Fibroblast of lung (primary cell): ENCODE measurements at regions not wholly inside any gene's neighbourhood (a gene's known extent, or its start where the extent isn't known, plus 50 kb on each side); places are given as distances from the start of the nearest gene placed in this dataset.

Source experiments
- DNase-seq, 2 donors: peaks; one replicate each; pipeline versions ENCODE4 v3.0.0 to v3.0.0-alpha.2; 2010; ENCODE audit warnings: low read depth in 2 of 2
- H2AFZ ChIP-seq: 2 replicates; pipeline ENCODE4 v1.5.1; 2012; ENCODE audit warnings: low read length, control low read depth, inconsistent platforms
- H3K27ac ChIP-seq: 2 replicates; pipeline ENCODE4 v1.5.1; 2011; ENCODE audit warnings: low read length, control low read depth; ENCODE audit not compliant: insufficient read depth
- H3K27me3 ChIP-seq: 2 replicates; pipeline ENCODE4 v1.5.1; 2011; ENCODE audit warnings: mild to moderate bottlenecking, low read length; ENCODE audit not compliant: control insufficient read depth, insufficient read depth
- H3K36me3 ChIP-seq: 2 replicates; pipeline ENCODE4 v1.5.1; 2011; ENCODE audit warnings: low read length; ENCODE audit not compliant: control insufficient read depth, insufficient read depth
- H3K4me1 ChIP-seq: 2 replicates; pipeline ENCODE4 v1.5.1; 2011; ENCODE audit warnings: low read length; ENCODE audit not compliant: control insufficient read depth, insufficient read depth; ENCODE audit errors: extremely low read depth
- H3K4me2 ChIP-seq: 2 replicates; pipeline ENCODE4 v1.5.1; 2011; ENCODE audit warnings: low read length, control low read depth; ENCODE audit not compliant: insufficient read depth; ENCODE audit errors: extremely low read depth
- H3K4me3 ChIP-seq, 4 experiments: fragments of 200-600 bp in 1 of 4; sonication (generic) in 1 of 4; replicated peaks in 1 of 4; 2 replicates each; pipeline ENCODE4 v1.5.1; 2011 to 2016; ENCODE audit warnings: low read length in 4 of 4, low read depth in 3 of 4, mild to moderate bottlenecking in 3 of 4, control low read depth in 2 of 4, inconsistent platforms in 1 of 4, mixed read lengths in 1 of 4; ENCODE audit not compliant: insufficient read depth in 1 of 4; ENCODE audit errors: control extremely low read depth in 1 of 4
- H3K79me2 ChIP-seq: 2 replicates; pipeline ENCODE4 v1.5.1; 2012; ENCODE audit warnings: mild to moderate bottlenecking, low read length, inconsistent platforms; ENCODE audit not compliant: control insufficient read depth, insufficient read depth
- H3K9ac ChIP-seq: 2 replicates; pipeline ENCODE4 v1.5.1; 2011; ENCODE audit warnings: mild to moderate bottlenecking, low read length, control low read depth; ENCODE audit not compliant: insufficient read depth
- H3K9me3 ChIP-seq: 2 replicates; pipeline ENCODE4 v1.5.1; 2012; ENCODE audit warnings: low read depth, low read length; ENCODE audit not compliant: control insufficient read depth, insufficient read depth
- H4K20me1 ChIP-seq: 2 replicates; pipeline ENCODE4 v1.5.1; 2011; ENCODE audit warnings: low read length; ENCODE audit not compliant: control insufficient read depth, insufficient read depth; ENCODE audit errors: extremely low read depth
- EZH2 ChIP-seq: IDR thresholded peaks from 2 replicates; pipeline ENCODE4 v1.5.1; 2012; ENCODE audit warnings: low read length, control low read depth, mild to moderate bottlenecking; ENCODE audit errors: missing control alignments
- TF ChIP-seq, protein P1 (sequence below), 2 donors: IDR thresholded peaks in 1 of 2; conservative IDR thresholded peaks in 1 of 2; 1 replicate in 1 of 2; 2 replicates in 1 of 2; pipeline ENCODE4 v1.5.1; 2011 to 2012; ENCODE audit warnings: low read length in 2 of 2, control low read depth in 1 of 2, inconsistent platforms in 1 of 2, low read depth in 1 of 2, mild to moderate bottlenecking in 1 of 2

- H3K79me2 ChIP-seq, result no peaks in the 10 kb centered on the region
- no peaks in the 10 kb centered on the region for H3K4me1 ChIP-seq
- no peaks in the 10 kb centered on the region for H3K36me3 ChIP-seq
- no peak overlapping the region for H3K27ac ChIP-seq
- TF ChIP-seq EZH2, result no peak
- TF ChIP-seq, protein P1, sequence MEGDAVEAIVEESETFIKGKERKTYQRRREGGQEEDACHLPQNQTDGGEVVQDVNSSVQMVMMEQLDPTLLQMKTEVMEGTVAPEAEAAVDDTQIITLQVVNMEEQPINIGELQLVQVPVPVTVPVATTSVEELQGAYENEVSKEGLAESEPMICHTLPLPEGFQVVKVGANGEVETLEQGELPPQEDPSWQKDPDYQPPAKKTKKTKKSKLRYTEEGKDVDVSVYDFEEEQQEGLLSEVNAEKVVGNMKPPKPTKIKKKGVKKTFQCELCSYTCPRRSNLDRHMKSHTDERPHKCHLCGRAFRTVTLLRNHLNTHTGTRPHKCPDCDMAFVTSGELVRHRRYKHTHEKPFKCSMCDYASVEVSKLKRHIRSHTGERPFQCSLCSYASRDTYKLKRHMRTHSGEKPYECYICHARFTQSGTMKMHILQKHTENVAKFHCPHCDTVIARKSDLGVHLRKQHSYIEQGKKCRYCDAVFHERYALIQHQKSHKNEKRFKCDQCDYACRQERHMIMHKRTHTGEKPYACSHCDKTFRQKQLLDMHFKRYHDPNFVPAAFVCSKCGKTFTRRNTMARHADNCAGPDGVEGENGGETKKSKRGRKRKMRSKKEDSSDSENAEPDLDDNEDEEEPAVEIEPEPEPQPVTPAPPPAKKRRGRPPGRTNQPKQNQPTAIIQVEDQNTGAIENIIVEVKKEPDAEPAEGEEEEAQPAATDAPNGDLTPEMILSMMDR (conservative IDR thresholded peaks at IDR 0.05 in 1 of 2, IDR thresholded peaks at IDR 0.05 in 1 of 2; ENCODE audit: low read depth in 1 of 2, low read length in 2 of 2), result no peak
- H4K20me1 ChIP-seq, result no peaks in the 10 kb centered on the region
- no peak overlapping the region for H3K4me3 ChIP-seq
- H3K9me3 ChIP-seq, result no peaks in the 10 kb centered on the region
- no peaks in the 10 kb centered on the region for H3K27me3 ChIP-seq
- no peak overlapping the region for H2AFZ ChIP-seq
- no peak overlapping the region for H3K9ac ChIP-seq
- H3K4me2 ChIP-seq, result no peak overlapping the region
- no peak for DNase-seq
Measured at GRCh38 chr4:14452001-14452400, 550.3 kb upstream of the CPEB2 start.

- no peak for DNase-seq
- Histone ChIP-seq H3K9me3 (no peaks in the 10 kb centered on the region), H3K4me1 (no peaks in the 10 kb centered on the region), H3K27me3 (no peaks in the 10 kb centered on the region), H3K79me2 (no peaks in the 10 kb centered on the region), H3K27ac (no peak overlapping the region), H4K20me1 (no peaks in the 10 kb centered on the region), H3K4me3 (no peak overlapping the region), H3K9ac (no peak overlapping the region), H3K4me2 (no peak overlapping the region), H3K36me3 (no peaks in the 10 kb centered on the region), H2AFZ (no peak overlapping the region)
- no peak for TF ChIP-seq EZH2
- TF ChIP-seq, protein P1 (conservative IDR thresholded peaks at IDR 0.05 in 1 of 2, IDR thresholded peaks at IDR 0.05 in 1 of 2; ENCODE audit: low read depth in 1 of 2, low read length in 2 of 2), result no peak
Measured at GRCh38 chr4:14452764-14453163, 549.5 kb upstream of the CPEB2 start.

GRCh38 chr4:14458463-14458862 lies 543.8 kb upstream of the CPEB2 start:
- Histone ChIP-seq H3K27me3 (no peaks in the 10 kb centered on the region), H3K36me3 (no peaks in the 10 kb centered on the region), H3K27ac (no peak overlapping the region), H2AFZ (no peak overlapping the region), H3K4me1 (no peaks in the 10 kb centered on the region), H3K9ac (no peak overlapping the region), H4K20me1 (no peaks in the 10 kb centered on the region), H3K9me3 (no peaks in the 10 kb centered on the region), H3K4me2 (no peak overlapping the region), H3K79me2 (no peaks in the 10 kb centered on the region), H3K4me3 (no peak overlapping the region)
- no peak for TF ChIP-seq EZH2
- TF ChIP-seq, protein P1 (conservative IDR thresholded peaks at IDR 0.05 in 1 of 2, IDR thresholded peaks at IDR 0.05 in 1 of 2; ENCODE audit: low read depth in 1 of 2, low read length in 2 of 2), result no peak
- DNase-seq, result no peak
